Upper lobe of left lung (tissue), 6 donors: ENCODE measurements at regions not wholly inside any gene's neighbourhood (a gene's known extent, or its start where the extent isn't known, plus 50 kb on each side); places are given as distances from the start of the nearest gene placed in this dataset.

ENCODE experiments used
- ATAC-seq, 2 donors: fragments of 200-7000 bp; cut with Tn5 transposase; one replicate each; pipeline ENCODE4 v1.9.1; 2022; ENCODE audit warnings: mild to moderate bottlenecking in 2 of 2, moderate library complexity in 2 of 2; ENCODE audit not compliant: low FRiP score in 2 of 2
- DNase-seq, 2 donors: peaks; one replicate each; pipeline ENCODE4 v3.0.0-alpha.2; 2019 to 2020
- H3K27ac ChIP-seq, 4 donors: fragments of 200-600 bp; sonication (generic); one replicate each; pipeline ENCODE4 v1.5.1; 2016 to 2019
- H3K27me3 ChIP-seq, 4 donors: fragments of 200-600 bp; sonication (generic); one replicate each; pipeline ENCODE4 v1.5.1; 2017 to 2019
- H3K36me3 ChIP-seq, 4 donors: fragments of 200-600 bp; sonication (generic); one replicate each; pipeline ENCODE4 v1.5.1; 2016 to 2019
- H3K4me1 ChIP-seq, 4 donors: fragments of 200-600 bp; sonication (generic); one replicate each; pipeline ENCODE4 v1.5.1; 2018 to 2019
- H3K4me3 ChIP-seq, 4 donors: fragments of 200-600 bp; sonication (generic); one replicate each; pipeline ENCODE4 v1.5.1; 2017 to 2019; ENCODE audit warnings: mild to moderate bottlenecking in 2 of 4, moderate library complexity in 1 of 4
- H3K9me3 ChIP-seq, 4 donors: fragments of 200-600 bp; sonication (generic); one replicate each; pipeline ENCODE4 v1.5.1; 2018 to 2019
- CTCF ChIP-seq, 6 experiments: fragments of 450-650 bp in 4 of 6; fragments of 200-600 bp in 2 of 6; sonication (generic) in 2 of 6; IDR thresholded peaks; one replicate each; pipeline ENCODE4 v1.5.1; 2016 to 2019; ENCODE audit warnings: antibody characterized with exemption in 6 of 6
- EP300 ChIP-seq, 4 donors: sonication (generic); formaldehyde crosslinking; IDR thresholded peaks; one replicate each; pipeline ENCODE4 v1.5.1; 2017; ENCODE audit warnings: antibody characterized with exemption in 4 of 4, control low read depth in 2 of 4
- POLR2A ChIP-seq, 4 donors: fragments of 450-650 bp; IDR thresholded peaks; one replicate each; pipeline ENCODE4 v1.5.1; 2016 to 2017; ENCODE audit warnings: antibody characterized with exemption in 4 of 4, mild to moderate bottlenecking in 2 of 4
- POLR2AphosphoS5 ChIP-seq, 2 donors: sonication (generic); formaldehyde crosslinking; IDR thresholded peaks; one replicate each; pipeline ENCODE4 v1.5.1; 2017; ENCODE audit warnings: antibody characterized with exemption in 2 of 2
- WGBS, 2 donors: methylation state at CpG; one replicate each; pipeline ENCODE4 v1.1.5; 2017 to 2018; 5-methylcytosine and 5-hydroxymethylcytosine counted together
- donor health status: DM: no; HTN: no; CAD: no; lungs with moderate emphysema.
- donor health status: DM: no; HTN: yes; CAD: no; lungs with severe emphysema.

GRCh38 chr1:230545181-230545580 is 97.1 kb upstream of the COG2 start:
- no peaks in the 10 kb centered on the region for H3K4me1 ChIP-seq
- no peaks in the 10 kb centered on the region for H3K9me3 ChIP-seq
- ATAC-seq (no peak), DNase-seq (no peak)
- H3K4me3 ChIP-seq: no peak overlapping the region
- no peak overlapping the region for H3K27ac ChIP-seq
- WGBS, 2 donors: 81 to 95% methylated on average over 3 of the region's 3 CpGs
- no peaks in the 10 kb centered on the region for H3K27me3 ChIP-seq
- H3K36me3 ChIP-seq: no peaks in the 10 kb centered on the region
- no peak for TF ChIP-seq CTCF (IDR thresholded peaks at IDR 0.05)
- no peak for TF ChIP-seq EP300 (IDR thresholded peaks at IDR 0.05)
- no peak for TF ChIP-seq POLR2AphosphoS5 (IDR thresholded peaks at IDR 0.05)
- TF ChIP-seq POLR2A (IDR thresholded peaks at IDR 0.05): no peak

- no peaks in the 10 kb centered on the region for H3K36me3 ChIP-seq
- no peak for TF ChIP-seq EP300 (IDR thresholded peaks at IDR 0.05)
- TF ChIP-seq POLR2AphosphoS5 (IDR thresholded peaks at IDR 0.05): no peak
- no peak for TF ChIP-seq POLR2A (IDR thresholded peaks at IDR 0.05)
- TF ChIP-seq CTCF (IDR thresholded peaks at IDR 0.05): no peak
- DNase-seq: no peak
- no peak overlapping the region for H3K27ac ChIP-seq
- H3K9me3 ChIP-seq: no peaks in the 10 kb centered on the region
- no peak overlapping the region for H3K4me3 ChIP-seq
- no peak for ATAC-seq
- H3K4me1 ChIP-seq: no peaks in the 10 kb centered on the region
- no peaks in the 10 kb centered on the region for H3K27me3 ChIP-seq
Measured at GRCh38 chr1:230544758-230545157, 97.5 kb upstream of the COG2 start.

- no peak overlapping the region for H3K4me3 ChIP-seq
- H3K27ac ChIP-seq: no peak overlapping the region
- ATAC-seq: no peak
- whole genome bisulfite sequencing, 2 donors: 93 to 100% methylated on average over 2 of the region's 2 CpGs
- no peaks in the 10 kb centered on the region for H3K36me3 ChIP-seq
- no peaks in the 10 kb centered on the region for H3K9me3 ChIP-seq
- no peaks in the 10 kb centered on the region for H3K27me3 ChIP-seq
- no peaks in the 10 kb centered on the region for H3K4me1 ChIP-seq
- TF ChIP-seq POLR2AphosphoS5 (IDR thresholded peaks at IDR 0.05) (no peak), EP300 (IDR thresholded peaks at IDR 0.05) (no peak), POLR2A (IDR thresholded peaks at IDR 0.05) (no peak), CTCF (IDR thresholded peaks at IDR 0.05) (no peak)
- DNase-seq: no peak
Measured at GRCh38 chr1:230543085-230543484, 99.2 kb upstream of the COG2 start.

- TF ChIP-seq POLR2A (IDR thresholded peaks at IDR 0.05): no peak
- TF ChIP-seq POLR2AphosphoS5 (IDR thresholded peaks at IDR 0.05): no peak
- TF ChIP-seq EP300 (IDR thresholded peaks at IDR 0.05): no peak
- no peak for TF ChIP-seq CTCF (IDR thresholded peaks at IDR 0.05)
- 92 to 100% methylated on average over 2 of the region's 2 CpGs for WGBS, 2 donors
- DNase-seq (no peak), ATAC-seq (no peak)
- H3K9me3 ChIP-seq: no peaks in the 10 kb centered on the region
- H3K4me1 ChIP-seq: no peaks in the 10 kb centered on the region
- H3K4me3 ChIP-seq: no peak overlapping the region
- no peaks in the 10 kb centered on the region for H3K27me3 ChIP-seq
- no peaks in the 10 kb centered on the region for H3K36me3 ChIP-seq
- no peak overlapping the region for H3K27ac ChIP-seq
Measured at GRCh38 chr1:230542681-230543080, 99.6 kb upstream of the COG2 start.

GRCh38 chr1:230542054-230542453 is 100.2 kb upstream of the COG2 start:
- ATAC-seq (no peak), DNase-seq (no peak)
- no peaks in the 10 kb centered on the region for H3K27me3 ChIP-seq
- H3K27ac ChIP-seq: no peak overlapping the region
- no peaks in the 10 kb centered on the region for H3K9me3 ChIP-seq
- no peak overlapping the region for H3K4me3 ChIP-seq
- no peak for TF ChIP-seq POLR2A (IDR thresholded peaks at IDR 0.05)
- TF ChIP-seq CTCF (IDR thresholded peaks at IDR 0.05): no peak
- no peak for TF ChIP-seq POLR2AphosphoS5 (IDR thresholded peaks at IDR 0.05)
- TF ChIP-seq EP300 (IDR thresholded peaks at IDR 0.05): no peak
- H3K36me3 ChIP-seq: no peaks in the 10 kb centered on the region
- H3K4me1 ChIP-seq: no peaks in the 10 kb centered on the region
